ENCODE measurements at regions not wholly inside any gene's neighbourhood (a gene's known extent, or its start where the extent isn't known, plus 50 kb on each side); places are given as distances from the start of the nearest gene placed in this dataset.

- no peaks in the 10 kb centered on the region for H3K9me3 ChIP-seq (ENCODE audit: control insufficient read depth, insufficient read depth, low read length)
- in situ Hi-C loops (cut with MboI; ENCODE audit: low sequenced_read_pairs) (no loop called here), dilution Hi-C loops (cut with HindIII; ENCODE audit: low sequenced_read_pairs, unreplicated experiment) (no loop called here), intact Hi-C loops (cut with micrococcal nuclease) (no loop called here)
- H3K9ac ChIP-seq (ENCODE audit: low read depth, low read length) = no peak overlapping the region
- ChIA-PET POLR2A (ENCODE audit: unreplicated experiment) (no interaction called here), CTCF (no interaction called here)
- no peak overlapping the region for H2BK120ac ChIP-seq (ENCODE audit: low read depth, low read length)
- no peak overlapping the region for H3K18ac ChIP-seq (ENCODE audit: low read depth, low read length)
- H2AK9ac ChIP-seq (replicated peaks; ENCODE audit: low read depth, low read length, poor library complexity) = no peak overlapping the region
- no peaks in the 10 kb centered on the region for H3K27me3 ChIP-seq (ENCODE audit: control insufficient read depth, insufficient read depth, low read length)
- H4K5ac ChIP-seq (ENCODE audit: low read depth, low read length) = no peak overlapping the region
- no peak overlapping the region for H2BK20ac ChIP-seq (ENCODE audit: low read depth, low read length)
- no peak overlapping the region for H3K4ac ChIP-seq (ENCODE audit: low read depth, low read length)
- H2BK5ac ChIP-seq (ENCODE audit: low read depth, low read length, poor library complexity, severe bottlenecking) = no peak overlapping the region
- H3K4me2 ChIP-seq (ENCODE audit: low read depth, low read length) = no peak overlapping the region
- no peaks in the 10 kb centered on the region; the same call in 1 of the 2 replicates for H3K4me1 ChIP-seq (ENCODE audit: control insufficient read depth, insufficient read depth, low read length)
- no peak overlapping the region for H3K4me3 ChIP-seq (ENCODE audit: insufficient read depth, low read depth, low read length)
- no TSS peak for BruUV-seq (replicated peaks)
- H3K9me1 ChIP-seq (ENCODE audit: insufficient read depth, low read length) = no peaks in the 10 kb centered on the region
- H4K91ac ChIP-seq (ENCODE audit: insufficient read depth, low read depth, low read length) = no peak overlapping the region
- H2AFZ ChIP-seq (replicated peaks; ENCODE audit: low read length, poor library complexity) = no peak overlapping the region
- WGBS, 2 experiments (ENCODE audit: extremely low coverage in 2 of 2, insufficient read length in 1 of 2) = no CpG with 5 or more reads among the region's 1 CpG
- no peak overlapping the region for H3K56ac ChIP-seq (ENCODE audit: extremely low read depth, insufficient read depth, low read length)
- no peaks in the 10 kb centered on the region for H3K36me3 ChIP-seq (ENCODE audit: control insufficient read depth, insufficient read depth, low read length)
- DNase-seq (no peak), ATAC-seq (ENCODE audit: low read depth) (no peak)
- TF ChIP-seq RCOR1 (IDR thresholded peaks at IDR 0.05; ENCODE audit: insufficient replicate concordance, low read length) (no peak), RFX5 (IDR thresholded peaks at IDR 0.05; ENCODE audit: low read depth, low read length) (no peak), MAFK (IDR thresholded peaks at IDR 0.05; ENCODE audit: low read depth, low read length) (no peak), RAD21 (IDR thresholded peaks at IDR 0.05; ENCODE audit: low read length) (no peak), USF2 (IDR thresholded peaks at IDR 0.05; ENCODE audit: low read depth, low read length) (no peak), FOS (IDR thresholded peaks at IDR 0.05; ENCODE audit: low read depth, low read length) (no peak), BHLHE40 (IDR thresholded peaks at IDR 0.05; ENCODE audit: low read depth, low read length) (no peak), CHD1 (IDR thresholded peaks at IDR 0.05; ENCODE audit: low read depth, low read length) (no peak)
- H2AK5ac ChIP-seq (ENCODE audit: low read depth, low read length) = no peak overlapping the region
- H3K79me1 ChIP-seq (ENCODE audit: low read depth in 1 of 2, low read length in 2 of 2) = no peaks in the 10 kb centered on the region
- no peaks in the 10 kb centered on the region for H4K20me1 ChIP-seq (ENCODE audit: insufficient read depth, low read length)
- no peak overlapping the region for H3K14ac ChIP-seq (replicated peaks; ENCODE audit: low read depth, low read length)
- H3K23ac ChIP-seq (ENCODE audit: low read depth, low read length) = no peak overlapping the region
- H2BK15ac ChIP-seq (ENCODE audit: low read depth, low read length) = no peak overlapping the region
- no peak overlapping the region for H4K8ac ChIP-seq (ENCODE audit: low read depth in 2 of 2, low read length in 2 of 2)
- no peak overlapping the region for H3K27ac ChIP-seq (ENCODE audit: insufficient read depth, low read length)
Observed at GRCh38 chr12:18160901-18161300, 70.9 kb upstream of the RERGL start.
